GM19193 (cell line): ENCODE measurements at regions not wholly inside any gene's neighbourhood (a gene's known extent, or its start where the extent isn't known, plus 50 kb on each side); places are given as distances from the start of the nearest gene placed in this dataset.

ENCODE experiments used
- POLR2A ChIP-seq: IDR thresholded peaks from 4 replicates; pipeline ENCODE4 v1.6.1; 2011; ENCODE audit not compliant: insufficient read depth, insufficient read length; ENCODE audit errors: extremely low read depth

GRCh38 chr2:2834516-2835254 is 503.6 kb upstream of the MYT1L start:
- no peak for TF ChIP-seq POLR2A

GRCh38 chr2:2834105-2834504 is 503.0 kb upstream of the MYT1L start:
- no peak for TF ChIP-seq POLR2A

- TF ChIP-seq POLR2A = no peak
These were observed 501.6 kb upstream of the MYT1L start for GRCh38 chr2:2832657-2833056.

- no peak for TF ChIP-seq POLR2A
These were observed 500.6 kb upstream of the MYT1L start for GRCh38 chr2:2831633-2832032.

GRCh38 chr2:2830576-2830975 is 499.5 kb upstream of the MYT1L start:
- TF ChIP-seq POLR2A = no peak

DNA sequence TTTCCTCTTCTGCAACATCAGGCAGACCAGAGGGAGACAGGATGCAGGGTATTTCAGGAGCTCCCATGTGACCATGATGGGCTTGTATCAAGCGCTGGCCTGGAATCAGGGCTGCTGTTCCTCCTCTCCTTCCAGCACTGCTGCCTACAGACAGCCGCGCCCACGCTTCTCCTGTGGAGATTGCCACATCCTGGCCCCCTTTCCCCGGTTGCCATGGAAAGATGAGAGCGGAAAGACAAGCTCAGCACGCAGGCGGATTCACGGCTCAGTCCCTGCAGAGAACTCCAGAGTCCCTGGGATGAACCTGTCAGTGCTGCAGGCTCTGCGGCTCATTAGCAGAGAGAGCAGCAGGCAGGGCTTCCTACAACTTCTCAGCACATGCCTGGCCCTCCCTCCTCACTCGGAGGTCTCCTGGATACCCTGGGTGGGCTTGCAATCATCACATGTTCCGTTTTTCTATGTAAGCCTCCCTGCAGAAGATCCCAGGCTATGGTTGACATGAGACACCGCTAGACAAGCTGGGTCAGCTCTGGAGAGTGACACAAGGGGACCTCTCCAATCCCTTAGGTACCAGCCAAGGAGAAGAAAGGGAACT is 497.8 kb upstream of the MYT1L start:
- no peak for TF ChIP-seq POLR2A

DNA sequence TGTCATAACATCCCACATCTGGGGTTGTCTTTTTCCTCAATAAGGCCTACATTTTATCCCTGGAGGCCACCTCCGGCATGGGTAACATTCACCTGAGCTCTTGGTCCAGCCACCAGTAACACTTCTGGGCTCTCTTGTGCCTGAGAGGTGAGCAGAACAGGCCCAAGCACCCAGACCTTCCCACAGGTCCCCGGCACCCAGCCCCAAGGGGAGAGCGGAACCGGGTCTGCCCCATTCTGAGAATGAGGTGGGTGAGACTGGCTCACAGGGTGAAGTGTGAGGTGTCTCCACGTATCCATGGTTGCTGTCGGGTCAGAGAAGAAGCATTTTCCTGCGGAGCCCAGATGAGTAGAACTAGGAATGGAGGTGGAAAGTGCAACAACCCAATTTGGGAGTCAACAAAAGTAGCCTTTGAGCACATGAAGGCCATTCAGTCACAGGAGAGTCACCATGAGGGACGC is 496.7 kb upstream of the MYT1L start:
- TF ChIP-seq POLR2A = no peak

- TF ChIP-seq POLR2A = no peak
These were observed 496.1 kb upstream of the MYT1L start for GRCh38 chr2:2827046-2827636.

GRCh38 chr2:2826621-2827020 is 495.5 kb upstream of the MYT1L start:
- TF ChIP-seq POLR2A = no peak

- no peak for TF ChIP-seq POLR2A
These were observed 495.1 kb upstream of the MYT1L start for GRCh38 chr2:2826209-2826551.

DNA sequence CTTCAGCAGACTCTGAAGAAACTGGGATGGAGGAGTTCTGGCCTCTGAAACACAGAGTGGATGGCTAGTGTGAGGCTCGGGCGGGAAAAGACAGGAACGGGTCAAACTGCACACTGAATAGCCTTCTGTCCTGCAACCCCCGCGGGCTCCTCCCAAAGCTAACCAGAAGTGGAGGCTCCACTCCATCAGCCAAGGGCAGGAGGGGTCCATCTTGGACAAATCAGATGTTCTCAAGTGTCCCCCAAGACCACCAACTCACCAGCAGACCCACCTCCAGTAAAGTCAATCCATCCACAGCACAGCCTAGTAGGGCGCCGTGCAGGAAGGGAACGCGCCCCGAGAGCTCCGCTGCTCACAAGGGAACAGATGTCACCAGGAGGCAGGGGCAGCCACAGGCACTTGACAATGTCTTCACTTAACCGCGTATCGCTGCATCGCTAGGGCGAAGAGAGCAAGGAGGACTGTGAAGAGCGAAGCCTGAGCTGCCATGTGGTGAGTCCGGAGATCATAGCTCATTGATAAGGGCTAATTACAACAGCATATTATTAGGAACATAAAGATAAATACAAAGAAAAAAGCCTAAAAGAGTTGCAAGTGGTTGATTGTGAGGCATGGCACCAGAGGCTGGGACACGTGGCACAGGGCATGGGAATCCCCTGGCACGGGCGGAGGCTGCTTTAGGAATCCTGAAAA is 494.6 kb upstream of the MYT1L start:
- TF ChIP-seq POLR2A = no peak

GRCh38 chr2:2825062-2825461 is 494.0 kb upstream of the MYT1L start:
- TF ChIP-seq POLR2A = no peak

GRCh38 chr2:2824588-2824987 is 493.5 kb upstream of the MYT1L start:
- no peak for TF ChIP-seq POLR2A

DNA sequence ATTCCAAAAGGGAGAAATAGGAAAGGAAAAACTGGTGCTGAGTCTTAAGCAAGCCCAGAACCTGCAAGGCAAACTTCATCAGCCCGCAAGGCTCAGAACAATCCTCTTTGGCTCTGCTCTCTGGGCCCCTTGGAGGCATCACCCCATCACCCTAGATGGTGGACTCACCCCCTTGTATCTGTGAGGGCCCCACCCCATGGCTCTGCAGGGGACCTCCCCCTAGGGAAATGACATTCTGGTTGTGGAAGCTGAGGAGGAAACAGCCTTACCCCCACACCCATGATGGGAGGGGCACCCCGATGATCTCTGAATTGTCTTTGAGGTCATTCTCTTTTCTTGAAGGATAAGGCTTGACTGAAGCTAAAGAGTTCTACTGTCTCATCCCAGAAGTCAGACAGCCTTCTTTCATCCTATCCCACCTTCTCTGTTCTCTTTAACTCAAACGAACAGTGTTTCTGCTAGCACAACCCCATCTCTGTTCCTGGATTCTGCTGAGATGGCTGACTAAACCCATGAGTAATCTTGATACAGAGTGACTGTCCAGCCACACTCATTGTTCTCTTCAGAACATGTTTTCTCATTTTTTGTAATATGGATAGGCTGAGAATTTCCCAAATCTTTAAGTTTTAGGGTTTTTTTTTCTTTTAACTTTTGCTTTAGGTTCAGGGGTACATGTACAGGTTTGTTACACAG is 492.1 kb upstream of the MYT1L start:
- no peak for TF ChIP-seq POLR2A

DNA sequence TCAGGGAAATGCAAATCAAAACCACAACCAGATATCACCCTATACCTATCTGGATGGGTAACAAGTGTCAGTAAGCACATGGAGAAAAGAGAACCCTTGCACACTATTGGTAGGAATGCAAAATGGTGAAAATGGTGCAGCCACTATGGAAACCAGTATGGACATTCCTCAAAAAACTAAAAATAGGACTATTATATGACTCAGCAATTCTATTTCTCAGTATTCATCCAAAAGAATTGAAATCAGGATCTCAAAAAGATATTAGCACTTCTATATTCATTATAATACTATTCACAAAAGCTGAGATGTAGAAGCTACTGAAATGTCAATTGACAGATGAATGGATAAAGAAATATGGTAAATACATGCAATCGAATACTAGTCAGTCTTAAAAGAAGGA is 491.1 kb upstream of the MYT1L start:
- no peak for TF ChIP-seq POLR2A
